ENCODE measurements at regions not wholly inside any gene's neighbourhood (a gene's known extent, or its start where the extent isn't known, plus 50 kb on each side); places are given as distances from the start of the nearest gene placed in this dataset.

DNA sequence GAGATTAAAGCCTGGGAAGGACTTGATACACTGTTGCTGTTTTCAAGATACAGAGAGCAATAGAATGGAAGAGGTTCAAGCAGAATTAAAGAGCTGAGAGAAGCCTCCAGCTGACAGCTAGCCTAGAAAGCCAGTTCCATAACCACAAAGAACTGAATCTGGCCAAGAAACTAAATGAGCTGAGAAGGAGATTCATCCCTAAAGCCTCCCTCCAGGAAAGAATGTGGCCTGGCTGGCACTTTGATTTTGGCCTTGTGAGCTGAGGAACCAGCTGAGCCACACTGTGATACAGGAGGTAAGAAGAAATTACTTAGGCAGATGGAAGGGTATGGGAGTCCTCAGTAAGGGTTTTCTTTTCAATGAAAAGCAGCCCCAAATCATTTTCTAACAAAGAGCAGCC, 324.1 kb downstream of the PHF14 start:
- no peak for DNase-seq (ENCODE audit: low read depth)
- no peak overlapping the region for H3K4me3 ChIP-seq (ENCODE audit: control insufficient read depth, low read depth, low read length)
- TF ChIP-seq, protein P1, sequence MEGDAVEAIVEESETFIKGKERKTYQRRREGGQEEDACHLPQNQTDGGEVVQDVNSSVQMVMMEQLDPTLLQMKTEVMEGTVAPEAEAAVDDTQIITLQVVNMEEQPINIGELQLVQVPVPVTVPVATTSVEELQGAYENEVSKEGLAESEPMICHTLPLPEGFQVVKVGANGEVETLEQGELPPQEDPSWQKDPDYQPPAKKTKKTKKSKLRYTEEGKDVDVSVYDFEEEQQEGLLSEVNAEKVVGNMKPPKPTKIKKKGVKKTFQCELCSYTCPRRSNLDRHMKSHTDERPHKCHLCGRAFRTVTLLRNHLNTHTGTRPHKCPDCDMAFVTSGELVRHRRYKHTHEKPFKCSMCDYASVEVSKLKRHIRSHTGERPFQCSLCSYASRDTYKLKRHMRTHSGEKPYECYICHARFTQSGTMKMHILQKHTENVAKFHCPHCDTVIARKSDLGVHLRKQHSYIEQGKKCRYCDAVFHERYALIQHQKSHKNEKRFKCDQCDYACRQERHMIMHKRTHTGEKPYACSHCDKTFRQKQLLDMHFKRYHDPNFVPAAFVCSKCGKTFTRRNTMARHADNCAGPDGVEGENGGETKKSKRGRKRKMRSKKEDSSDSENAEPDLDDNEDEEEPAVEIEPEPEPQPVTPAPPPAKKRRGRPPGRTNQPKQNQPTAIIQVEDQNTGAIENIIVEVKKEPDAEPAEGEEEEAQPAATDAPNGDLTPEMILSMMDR (conservative IDR thresholded peaks at IDR 0.05; ENCODE audit: control insufficient read depth, insufficient read depth, low read depth, low read length), result no peak

DNA sequence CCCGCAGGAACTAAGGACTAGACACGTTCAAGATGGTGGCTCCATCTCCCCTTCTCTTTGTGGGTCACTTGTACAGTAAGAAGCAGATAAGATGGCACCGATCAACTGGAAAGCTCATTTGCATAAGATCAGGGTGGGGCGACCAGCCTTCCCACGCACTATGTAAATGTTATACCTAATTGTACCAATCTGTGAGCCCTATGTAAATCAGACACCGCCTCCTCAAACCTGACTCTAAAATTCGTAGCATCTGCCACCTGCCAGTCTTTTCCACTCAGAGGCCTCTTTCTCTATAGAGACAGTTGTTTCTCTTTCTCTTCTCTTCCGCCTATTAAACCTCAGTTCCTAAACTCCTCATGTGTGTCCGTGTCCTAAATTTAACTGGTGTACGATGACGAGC, 324.5 kb downstream of the PHF14 start:
- no peak for DNase-seq (ENCODE audit: low read depth)
- TF ChIP-seq, protein P1 (conservative IDR thresholded peaks at IDR 0.05; ENCODE audit: control insufficient read depth, insufficient read depth, low read depth, low read length), result no peak
- H3K4me3 ChIP-seq (ENCODE audit: control insufficient read depth, low read depth, low read length), result no peak overlapping the region

DNA sequence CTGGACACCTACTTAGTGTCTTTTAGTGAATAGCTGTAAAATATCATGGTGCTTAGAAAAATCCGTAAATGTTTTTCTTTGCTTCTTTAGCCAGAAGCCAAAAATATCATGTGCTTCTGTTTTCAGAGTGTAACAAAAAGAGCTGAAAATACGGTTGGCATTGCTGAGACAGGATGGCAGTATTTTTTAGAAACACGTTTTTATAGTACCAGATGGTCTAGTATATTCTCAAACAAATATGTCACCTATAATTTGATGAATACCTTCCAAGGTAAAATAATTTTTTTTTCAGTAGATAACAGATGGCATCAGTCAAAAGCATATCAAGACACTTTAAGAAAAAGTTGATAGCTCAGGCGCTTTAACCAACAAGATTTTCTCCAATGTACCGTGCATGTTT, 326.6 kb downstream of the PHF14 start:
- no peak for DNase-seq (ENCODE audit: low read depth)
- TF ChIP-seq, protein P1 (conservative IDR thresholded peaks at IDR 0.05; ENCODE audit: control insufficient read depth, insufficient read depth, low read depth, low read length), result no peak
- H3K4me3 ChIP-seq (ENCODE audit: control insufficient read depth, low read depth, low read length), result no peak overlapping the region

DNA sequence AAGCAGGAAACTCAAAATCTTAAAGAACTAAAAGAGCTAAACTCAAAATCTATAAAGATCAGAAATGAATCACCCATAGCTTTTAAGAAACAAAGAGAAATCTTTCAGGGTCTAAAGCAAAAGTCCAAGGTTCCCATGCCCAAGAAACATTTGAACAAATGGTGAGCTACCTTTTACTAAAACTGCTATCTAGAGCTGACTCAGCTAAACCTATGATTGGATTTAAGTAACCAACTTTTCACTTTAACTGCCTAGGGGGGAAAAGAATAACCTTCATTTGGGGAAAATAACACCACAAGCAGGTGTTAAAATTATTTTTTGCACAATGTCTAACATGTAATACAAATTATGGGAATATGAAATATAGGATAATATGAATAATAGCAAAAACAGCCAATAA, 328.4 kb downstream of the PHF14 start:
- DNase-seq (ENCODE audit: low read depth), result no peak
- TF ChIP-seq, protein P1 (conservative IDR thresholded peaks at IDR 0.05; ENCODE audit: control insufficient read depth, insufficient read depth, low read depth, low read length), result no peak

DNA sequence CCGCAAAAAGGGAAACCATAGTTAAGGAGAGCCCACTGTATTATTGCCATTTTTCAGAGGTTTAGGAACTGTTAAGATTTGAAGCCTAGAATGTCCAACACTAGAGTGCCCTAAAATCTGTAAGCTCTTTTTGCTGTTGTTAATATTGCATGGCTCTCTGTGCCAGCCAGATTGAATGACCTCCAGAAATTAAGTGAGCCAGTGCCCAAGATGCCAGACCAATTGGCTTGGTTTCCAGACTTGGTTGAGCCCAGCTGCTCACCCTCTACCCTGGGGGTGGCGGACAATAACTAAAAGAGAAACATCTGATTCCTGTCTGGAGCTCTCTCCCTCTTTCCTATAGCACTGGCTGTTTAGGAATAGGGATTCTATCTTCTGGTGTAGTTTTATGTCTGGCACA, 340.1 kb downstream of the PHF14 start:
- TF ChIP-seq, protein P1 (conservative IDR thresholded peaks at IDR 0.05; ENCODE audit: control insufficient read depth, insufficient read depth, low read depth, low read length), result no peak
- no peak for DNase-seq (ENCODE audit: low read depth)
- H3K4me3 ChIP-seq (ENCODE audit: control insufficient read depth, low read depth, low read length), result no peak overlapping the region

More for the DNA sequence above, 328.4 kb downstream of the PHF14 start:
- H3K4me3 ChIP-seq (ENCODE audit: control insufficient read depth, low read depth, low read length), result no peak overlapping the region

DNA sequence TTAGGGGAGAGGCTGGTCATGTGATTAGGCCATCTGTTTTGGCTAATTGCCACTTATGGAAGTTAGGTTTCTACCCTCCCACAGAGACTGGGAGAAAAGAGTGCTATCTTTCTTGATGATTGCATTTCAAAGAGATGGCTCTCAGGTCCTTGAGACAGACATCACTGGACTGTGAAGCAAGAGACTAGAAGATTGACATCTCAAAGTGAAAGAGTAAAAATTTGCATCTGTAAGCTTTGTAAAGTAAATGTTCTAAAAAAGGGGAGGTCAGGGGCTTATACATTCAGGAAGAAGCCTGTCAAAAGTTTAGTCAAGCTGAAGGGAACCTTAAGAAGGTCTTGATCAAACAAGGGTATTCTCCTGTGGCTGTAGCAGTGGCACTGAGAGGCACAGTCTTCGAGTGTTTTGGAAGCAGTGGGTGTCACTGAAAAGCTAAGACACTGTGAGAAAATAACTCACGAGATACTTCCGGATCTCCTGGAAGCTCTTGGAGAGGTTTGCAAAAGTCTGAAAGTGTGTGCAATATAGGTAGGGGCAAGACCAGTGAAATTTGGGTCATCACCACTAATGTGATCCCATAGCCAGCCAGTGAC, 342.1 kb downstream of the PHF14 start:
- H3K4me3 ChIP-seq (ENCODE audit: control insufficient read depth, low read depth, low read length), result no peak overlapping the region
- DNase-seq (ENCODE audit: low read depth), result no peak
- TF ChIP-seq, protein P1 (conservative IDR thresholded peaks at IDR 0.05; ENCODE audit: control insufficient read depth, insufficient read depth, low read depth, low read length), result no peak

DNA sequence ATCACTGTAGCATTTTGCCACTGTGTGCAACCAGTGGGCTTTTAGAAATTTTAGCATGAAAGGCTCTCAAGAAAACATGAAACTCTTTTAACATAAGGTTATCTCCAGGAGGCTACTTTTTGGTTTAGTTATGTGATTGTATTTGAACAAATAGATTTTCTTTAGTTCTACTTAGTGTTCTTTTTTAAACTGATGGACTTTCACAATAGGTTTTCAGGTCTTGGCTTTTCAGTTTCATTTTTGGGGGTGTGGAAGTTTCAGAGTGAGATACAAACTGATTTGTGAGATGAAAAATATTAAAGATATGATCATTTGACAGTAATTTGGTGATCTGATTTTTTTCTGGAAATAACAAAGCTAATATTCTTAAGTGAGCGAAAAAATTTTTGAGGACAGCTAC, 344.1 kb downstream of the PHF14 start:
- no peak for DNase-seq (ENCODE audit: low read depth)
- TF ChIP-seq, protein P1 (conservative IDR thresholded peaks at IDR 0.05; ENCODE audit: control insufficient read depth, insufficient read depth, low read depth, low read length), result no peak
- no peak overlapping the region for H3K4me3 ChIP-seq (ENCODE audit: control insufficient read depth, low read depth, low read length)

Data from fibroblast of mammary gland (primary cell).